ENCODE measurements at regions not wholly inside any gene's neighbourhood (a gene's known extent, or its start where the extent isn't known, plus 50 kb on each side); places are given as distances from the start of the nearest gene placed in this dataset.

GRCh38 chr2:5290900-5291546, 401.2 kb upstream of the SOX11 start:
- Histone ChIP-seq H3K27me3 (ENCODE audit: insufficient read depth, low read length) (no peaks in the 10 kb centered on the region), H3K79me2 (ENCODE audit: insufficient read depth, low read length) (no peaks in the 10 kb centered on the region), H2AFZ (ENCODE audit: low read depth, low read length, poor library complexity, severe bottlenecking) (no peak overlapping the region), H3K4me1 (ENCODE audit: control insufficient read depth in 1 of 2, insufficient read depth in 2 of 2, low read length in 2 of 2) (no peaks in the 10 kb centered on the region), H3K9ac (ENCODE audit: low read length) (no peak overlapping the region), H3K36me3 (ENCODE audit: control insufficient read depth in 1 of 2, insufficient read depth in 2 of 2, low read length in 2 of 2) (no peaks in the 10 kb centered on the region), H3K9me3 (ENCODE audit: control insufficient read depth in 1 of 2, insufficient read depth in 1 of 2, low read depth in 1 of 2, low read length in 2 of 2) (peaks cover 12 to 23% of the 10 kb centered on the region in 2 experiments; a peak in 2 of 4 replicates), H4K20me1 (ENCODE audit: insufficient read depth) (no peaks in the 10 kb centered on the region), H3K4me3 (replicated peaks in 1 of 2; ENCODE audit: low read depth in 1 of 2, low read length in 2 of 2) (no peak overlapping the region), H3K9me2 (ENCODE audit: insufficient read depth) (no peaks in the 10 kb centered on the region), H3K4me2 (ENCODE audit: low read length) (no peak overlapping the region), H3K27ac (ENCODE audit: low read depth, low read length) (no peak overlapping the region)
- ATAC-seq (no peak), DNase-seq (ENCODE audit: low read depth, low spot score) (no peak)
- RAD21 ChIA-PET (ENCODE audit: low non-redundant PET in 1 of 2, low total read pairs in 2 of 2, uncharacterized antibody in 2 of 2, unreplicated experiment in 2 of 2) = no interaction called here
- POLR2A ChIA-PET = no interaction called here
- TF ChIP-seq ZNF274 (IDR thresholded peaks at IDR 0.05; ENCODE audit: low read depth, low read length) (no peak), EZH2 (IDR thresholded peaks at IDR 0.05) (no peak), CBX3 (IDR thresholded peaks at IDR 0.05; ENCODE audit: low read depth) (no peak), YY1 (IDR thresholded peaks at IDR 0.05; ENCODE audit: extremely low read depth, insufficient replicate concordance, low read depth, low read length) (no peak), FOSL1 (IDR thresholded peaks at IDR 0.05; ENCODE audit: low read depth) (no peak), EGR1 (IDR thresholded peaks at IDR 0.05; ENCODE audit: low read depth) (no peak), ELF1 (IDR thresholded peaks at IDR 0.05; ENCODE audit: borderline replicate concordance, low read depth) (no peak), ZFX (IDR thresholded peaks at IDR 0.05) (no peak), SIN3A (IDR thresholded peaks at IDR 0.05; ENCODE audit: low read depth) (no peak), ZBTB33 (IDR thresholded peaks at IDR 0.05; ENCODE audit: extremely low read depth, insufficient replicate concordance, low read length) (no peak), MAX (IDR thresholded peaks at IDR 0.05) (no peak)
- CTCF ChIA-PET = no interaction called here
- intact Hi-C loops (cut with micrococcal nuclease) = no loop called here
- BruUV-seq (replicated peaks) = no TSS peak
